ENCODE measurements at regions not wholly inside any gene's neighbourhood (a gene's known extent, or its start where the extent isn't known, plus 50 kb on each side); places are given as distances from the start of the nearest gene placed in this dataset.

- no peaks in the 10 kb centered on the region for H3K27me3 ChIP-seq
- no peak for DNase-seq (ENCODE audit: low spot score)
- H3K4me1 ChIP-seq: no peaks in the 10 kb centered on the region
- H3K36me3 ChIP-seq: no peaks in the 10 kb centered on the region
- no peak overlapping the region for H3K4me3 ChIP-seq
- no peak overlapping the region for H3K27ac ChIP-seq
- H3K9me3 ChIP-seq: no peaks in the 10 kb centered on the region
- TF ChIP-seq CTCF (IDR thresholded peaks at IDR 0.05): no peak
Measured at GRCh38 chr7:84589012-84589411, 394.4 kb upstream of the SEMA3A start.

GRCh38 chr7:84583331-84583730 is 388.7 kb upstream of the SEMA3A start:
- Histone ChIP-seq H3K36me3 (no peaks in the 10 kb centered on the region), H3K27me3 (no peaks in the 10 kb centered on the region), H3K27ac (no peak overlapping the region), H3K4me3 (no peak overlapping the region), H3K9me3 (no peaks in the 10 kb centered on the region), H3K4me1 (no peaks in the 10 kb centered on the region)
- no peak for TF ChIP-seq CTCF (IDR thresholded peaks at IDR 0.05)
- DNase-seq (ENCODE audit: low spot score): no peak

GRCh38 chr7:84582747-84583146 is 388.2 kb upstream of the SEMA3A start:
- Histone ChIP-seq H3K4me3 (no peak overlapping the region), H3K9me3 (no peaks in the 10 kb centered on the region), H3K36me3 (no peaks in the 10 kb centered on the region), H3K27ac (no peak overlapping the region), H3K4me1 (no peaks in the 10 kb centered on the region), H3K27me3 (no peaks in the 10 kb centered on the region)
- no peak for DNase-seq (ENCODE audit: low spot score)
- no peak for TF ChIP-seq CTCF (IDR thresholded peaks at IDR 0.05)

DNA sequence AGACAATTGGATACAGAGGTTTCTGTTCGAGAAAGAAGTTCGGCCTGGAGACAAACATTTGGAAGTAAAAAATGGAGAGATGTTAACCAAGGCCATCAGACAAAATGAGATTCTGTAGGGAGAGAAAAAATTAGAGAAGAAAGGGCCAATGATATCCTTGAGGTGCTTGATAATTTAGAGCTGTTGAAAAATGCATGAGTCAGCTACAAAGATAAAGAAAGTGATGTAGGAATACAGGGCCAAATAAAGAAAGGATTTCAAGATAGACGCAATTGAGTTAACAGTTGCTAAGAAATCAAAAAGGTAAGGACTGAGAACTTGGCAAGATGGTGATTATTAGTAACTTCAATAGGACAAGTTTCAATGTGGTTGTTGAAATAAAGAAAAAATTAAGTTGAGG is 384.2 kb upstream of the SEMA3A start:
- Histone ChIP-seq H3K4me1 (no peaks in the 10 kb centered on the region), H3K36me3 (no peaks in the 10 kb centered on the region), H3K27me3 (no peaks in the 10 kb centered on the region), H3K4me3 (no peak overlapping the region), H3K27ac (no peak overlapping the region), H3K9me3 (no peaks in the 10 kb centered on the region)
- no peak for TF ChIP-seq CTCF (IDR thresholded peaks at IDR 0.05)
- DNase-seq (ENCODE audit: low spot score): no peak

- Histone ChIP-seq H3K27me3 (no peaks in the 10 kb centered on the region), H3K27ac (no peak overlapping the region), H3K9me3 (no peaks in the 10 kb centered on the region), H3K4me3 (no peak overlapping the region), H3K36me3 (no peaks in the 10 kb centered on the region), H3K4me1 (no peaks in the 10 kb centered on the region)
- no peak for TF ChIP-seq CTCF (IDR thresholded peaks at IDR 0.05)
- no peak for DNase-seq (ENCODE audit: low spot score)
Measured at GRCh38 chr7:84568781-84569180, 374.2 kb upstream of the SEMA3A start.

- DNase-seq (ENCODE audit: low spot score): no peak
- no peak for TF ChIP-seq CTCF (IDR thresholded peaks at IDR 0.05)
- H3K27me3 ChIP-seq: no peaks in the 10 kb centered on the region
- H3K9me3 ChIP-seq: no peaks in the 10 kb centered on the region
- no peak overlapping the region for H3K27ac ChIP-seq
- no peaks in the 10 kb centered on the region for H3K4me1 ChIP-seq
- H3K36me3 ChIP-seq: no peaks in the 10 kb centered on the region
- no peak overlapping the region for H3K4me3 ChIP-seq
Measured at GRCh38 chr7:84565345-84566074, 370.9 kb upstream of the SEMA3A start.

All from right atrium auricular region (tissue), 2 donors.